ENCODE measurements at regions not wholly inside any gene's neighbourhood (a gene's known extent, or its start where the extent isn't known, plus 50 kb on each side); places are given as distances from the start of the nearest gene placed in this dataset.
A peak's percentile ranks its signal among the peaks of the same experiment; 100 is the strongest.

DNA sequence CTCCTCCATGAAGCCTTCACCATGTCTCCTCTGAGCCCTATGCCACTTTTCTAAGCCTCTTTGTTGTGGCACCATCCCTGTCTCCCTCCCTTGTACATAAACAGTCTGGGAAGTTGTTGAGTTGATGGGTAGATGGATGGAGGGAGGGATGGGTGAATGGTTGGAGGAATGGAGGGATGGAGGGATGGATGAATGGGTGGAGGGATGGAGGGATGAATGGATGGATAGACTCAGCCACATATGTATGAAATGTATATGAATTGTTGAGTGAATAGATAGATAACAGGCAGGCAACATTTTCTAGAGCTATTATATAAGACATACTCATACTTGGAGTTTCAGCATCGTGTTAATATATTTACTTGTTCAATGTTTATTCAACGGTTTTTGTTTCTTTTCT is 58.3 kb upstream of the HES1 start:
- DNase-seq: no peak

DNA sequence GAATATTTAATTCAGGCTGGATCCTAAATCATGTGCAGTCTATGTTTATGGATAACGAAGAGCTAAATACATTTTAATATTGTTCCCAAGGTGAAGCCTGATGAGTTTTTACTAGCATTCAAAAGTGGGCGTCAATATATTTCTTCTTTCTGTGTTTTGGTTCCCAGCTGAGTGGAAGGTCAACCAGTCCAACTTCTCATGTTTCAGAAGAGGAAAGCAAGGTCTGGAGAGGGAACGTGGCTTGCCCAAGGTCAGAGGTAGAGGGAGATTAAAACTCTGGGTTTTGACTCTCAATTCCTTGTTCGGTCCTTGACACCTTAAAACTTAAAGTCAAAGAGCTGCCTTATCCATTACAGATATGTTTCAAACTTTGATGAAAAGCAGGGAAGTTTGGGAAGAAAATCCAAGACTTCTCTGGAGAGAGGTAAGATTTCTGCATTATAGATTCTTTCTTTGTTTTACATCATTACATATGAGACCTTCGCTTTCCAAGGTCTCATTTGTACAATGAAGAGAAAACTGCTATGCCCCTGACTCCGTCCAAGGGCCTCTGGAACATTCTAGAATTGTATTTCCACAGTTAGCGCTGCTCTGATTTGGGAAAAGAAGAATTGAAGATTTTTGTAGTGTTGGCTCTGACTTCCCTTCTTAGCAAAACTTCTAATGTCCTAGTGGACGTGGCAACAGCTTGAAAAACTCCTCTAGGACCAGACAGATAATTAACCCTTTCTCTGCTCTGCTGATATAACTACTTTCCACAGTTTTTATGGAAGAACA is 57.7 kb upstream of the HES1 start:
- no peak for DNase-seq

DNA sequence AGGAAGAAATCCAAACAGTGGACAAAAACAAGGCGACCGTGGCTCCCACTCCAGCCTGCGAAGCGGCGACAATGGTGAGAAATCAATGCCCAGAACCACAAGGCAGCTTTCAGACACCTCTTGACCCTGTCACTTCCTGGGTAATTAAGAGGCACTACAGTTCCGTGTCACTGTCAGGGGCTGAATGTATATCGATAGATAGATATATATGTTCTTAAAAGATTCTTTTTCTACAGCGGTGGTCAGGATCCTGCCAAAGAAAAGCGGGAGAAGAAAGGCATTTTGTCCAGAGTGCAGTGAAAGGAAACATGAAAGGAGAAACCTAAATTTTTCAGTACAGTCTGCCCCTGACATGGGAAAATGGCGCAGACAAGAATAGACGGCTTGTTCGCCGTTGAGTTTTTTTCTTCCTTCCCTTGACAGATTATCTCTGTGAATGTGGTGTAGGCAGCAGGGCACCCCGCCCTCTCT is 56.2 kb upstream of the HES1 start:
- no peak for DNase-seq

DNA sequence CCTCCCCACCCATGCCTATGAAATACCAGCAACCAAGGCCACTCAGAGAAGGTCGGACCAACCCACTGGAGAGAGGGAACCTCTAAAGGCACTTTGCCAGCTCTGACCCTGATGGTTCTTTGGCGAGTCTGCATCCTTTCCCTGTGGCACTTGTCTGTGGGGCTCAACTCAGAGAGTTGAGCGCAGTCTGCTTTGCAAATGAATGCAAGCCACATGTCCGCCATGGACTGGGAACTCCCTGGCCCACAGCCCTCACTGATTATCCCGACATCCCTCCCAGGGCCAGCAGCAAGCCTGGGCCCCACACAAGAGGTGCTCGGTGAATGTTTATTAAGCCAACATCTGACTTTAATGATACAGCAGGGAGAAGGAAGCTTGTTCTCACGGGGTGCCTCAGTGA is 55.5 kb upstream of the HES1 start:
- no peak for DNase-seq

DNA sequence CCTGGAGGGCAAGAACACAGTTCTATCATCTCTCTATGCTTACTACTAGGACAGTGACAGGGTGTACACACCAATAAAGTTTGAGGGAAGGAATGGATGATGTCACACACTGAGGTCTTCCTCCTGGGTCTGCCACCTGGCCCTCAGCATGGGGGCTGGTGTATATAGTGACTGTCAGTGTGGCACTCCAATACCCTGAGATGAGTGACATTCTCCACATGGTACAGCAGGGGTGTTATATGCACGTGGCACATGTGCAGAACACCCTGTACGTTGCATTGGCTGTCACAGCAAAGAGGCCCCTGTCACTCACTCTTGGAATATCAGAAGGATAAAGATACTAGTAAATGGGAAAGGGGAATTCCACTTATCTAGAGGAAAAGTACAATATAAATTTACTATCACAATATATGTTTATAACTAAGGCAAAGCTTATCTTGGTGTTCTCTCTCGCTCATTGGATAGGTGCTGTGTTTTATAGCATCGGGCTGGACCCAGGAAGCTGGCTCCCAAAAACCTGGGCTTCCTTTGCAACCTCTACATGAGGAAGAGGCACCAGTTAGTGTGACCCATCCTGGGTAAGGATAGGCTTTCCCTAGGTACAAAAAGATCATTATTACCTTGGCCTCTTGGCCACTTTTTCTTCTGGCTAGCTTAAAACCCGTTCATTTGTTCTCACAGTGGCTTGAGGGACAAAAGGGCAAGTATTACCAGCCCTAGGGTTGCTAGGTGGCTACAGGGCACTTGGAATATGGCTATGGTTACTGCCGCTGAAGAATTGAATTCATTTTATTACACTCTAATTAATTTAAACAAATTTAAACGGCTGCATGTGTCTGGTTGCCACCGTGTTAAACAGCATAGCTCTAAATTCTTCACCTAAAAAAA is 54.8 kb upstream of the HES1 start:
- DNase-seq: no peak

DNA sequence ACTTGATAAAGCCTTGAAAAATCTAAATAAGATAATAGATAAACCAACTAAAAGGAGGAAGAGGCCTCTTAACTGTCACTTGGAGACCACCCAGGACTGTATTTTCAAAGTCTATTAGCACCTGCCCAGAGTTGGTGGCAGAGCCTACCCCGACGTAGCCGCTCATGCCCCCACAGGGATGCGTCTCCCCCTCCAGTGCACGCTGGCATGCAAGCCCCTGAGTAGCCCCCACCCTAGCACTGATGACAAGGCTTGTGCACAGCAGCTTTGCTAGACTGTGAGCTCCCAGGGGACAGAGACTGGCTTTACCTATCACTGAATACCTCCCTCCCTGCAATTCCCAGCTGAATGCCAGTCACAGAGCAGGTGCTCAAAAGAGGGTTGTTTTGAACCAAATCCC is 54.1 kb upstream of the HES1 start:
- no peak for DNase-seq

DNA sequence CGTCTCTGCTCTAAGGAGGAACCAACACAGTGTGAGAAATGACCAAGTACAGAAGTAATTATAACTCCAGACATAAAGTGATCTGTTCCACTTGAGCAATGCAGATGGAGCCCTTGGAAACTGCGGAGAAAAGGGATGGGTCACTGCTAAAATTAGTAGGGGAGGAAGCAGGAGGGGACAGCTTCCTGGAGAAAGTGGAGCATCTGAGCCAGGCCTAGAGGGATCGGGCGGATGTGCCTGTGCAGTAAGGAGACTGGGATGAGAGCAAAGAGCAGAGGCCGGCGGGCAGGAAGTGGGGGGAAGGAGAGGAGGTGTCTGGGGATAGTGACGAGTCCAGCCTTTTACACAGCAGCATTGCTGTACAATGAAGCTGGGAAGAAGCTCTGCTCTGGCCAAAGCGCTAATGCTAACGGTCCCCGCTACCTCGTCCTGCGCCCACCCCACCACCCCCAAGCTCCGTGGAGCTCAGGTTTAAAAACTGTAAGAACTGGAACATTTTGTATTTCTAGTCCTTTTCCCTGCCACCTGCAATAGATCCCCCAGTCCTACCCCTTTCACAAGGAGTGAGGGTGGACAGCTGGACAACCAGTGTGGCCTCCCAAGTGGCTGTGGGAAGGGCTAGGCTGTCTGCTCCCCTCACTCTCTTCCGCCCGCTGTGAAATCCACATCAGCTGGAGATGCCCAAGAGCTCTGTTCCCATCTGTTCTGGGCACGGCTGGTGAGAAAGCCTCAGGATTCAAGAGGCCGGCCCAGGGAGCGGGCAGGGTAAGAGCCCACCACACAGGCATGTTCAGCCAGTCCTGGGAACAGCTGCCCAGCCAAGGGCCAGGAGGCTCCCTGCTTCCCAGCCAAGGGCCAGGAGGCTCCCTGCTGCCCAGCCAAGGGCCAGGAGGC is 53.0 kb upstream of the HES1 start:
- peak; percentile 44 for DNase-seq

DNA sequence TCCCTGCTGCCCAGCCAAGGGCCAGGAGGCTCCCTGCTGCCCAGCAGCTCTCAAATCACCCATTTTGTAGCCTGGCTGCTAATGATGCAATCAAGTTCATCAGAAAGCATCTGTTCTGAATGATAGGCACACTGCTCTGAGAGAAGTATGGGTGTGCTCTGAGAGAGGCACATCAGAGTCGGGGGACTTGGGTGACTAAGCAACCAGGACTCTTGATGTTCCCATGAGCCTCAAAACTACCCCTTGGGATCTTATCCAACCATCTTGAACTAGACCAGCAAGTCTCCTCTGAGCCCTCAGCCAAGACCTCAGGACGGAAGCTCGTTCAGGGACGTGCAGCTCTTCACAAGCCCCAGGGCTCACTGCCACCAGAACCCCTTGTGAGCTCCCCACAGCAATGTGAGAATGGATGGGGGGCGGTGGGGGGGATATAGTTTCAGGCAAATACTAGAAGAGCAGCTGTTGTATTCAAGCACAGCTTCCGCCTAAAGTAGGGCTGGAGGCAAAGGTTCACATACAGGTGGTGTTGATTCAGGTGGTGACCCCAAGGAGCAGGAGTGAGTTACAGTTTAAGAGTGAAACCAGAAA is 52.2 kb upstream of the HES1 start:
- DNase-seq: no peak

DNA sequence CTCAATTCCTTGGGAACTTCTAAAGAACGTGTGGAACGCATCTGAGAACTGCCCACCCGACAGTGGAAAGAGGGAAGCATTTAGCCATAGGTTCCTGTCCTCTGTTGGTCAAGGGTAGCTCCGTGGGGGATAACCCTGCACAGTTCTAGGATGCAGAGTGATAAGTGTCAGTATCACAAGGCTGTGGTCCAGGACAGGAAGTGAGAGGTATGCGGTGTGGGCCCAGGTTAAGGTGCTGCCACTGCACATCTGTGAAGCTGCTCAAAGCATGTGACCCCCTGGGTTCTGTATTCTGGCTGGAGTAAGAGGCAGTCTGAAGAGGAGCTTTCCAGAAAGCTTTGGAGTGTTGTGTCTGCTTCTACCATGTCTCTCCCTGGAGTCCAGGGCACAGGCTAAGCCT is 51.7 kb upstream of the HES1 start:
- no peak for DNase-seq
